Body of pancreas (tissue), 4 donors: ENCODE measurements at regions not wholly inside any gene's neighbourhood (a gene's known extent, or its start where the extent isn't known, plus 50 kb on each side); places are given as distances from the start of the nearest gene placed in this dataset.

Source experiments
- ATAC-seq: fragments of 150-250 bp; one replicate; pipeline ENCODE4 v1.9.1; 2016
- DNase-seq, 4 donors: peaks; one replicate each; pipeline ENCODE4 v3.0.0-alpha.2; 2019
- H3K27ac ChIP-seq, 4 donors: fragments of 200-600 bp; sonication (generic); 1 replicate in 3 of 4; 2 replicates in 1 of 4; pipeline versions ENCODE4 v1.5.1 to v1.6.1; 2016 to 2019; ENCODE audit warnings: mild to moderate bottlenecking in 1 of 4, mixed read lengths in 1 of 4, moderate library complexity in 1 of 4
- H3K27me3 ChIP-seq, 2 donors: fragments of 200-600 bp; sonication (generic); one replicate each; pipeline ENCODE4 v1.6.0; 2016; ENCODE audit warnings: mild to moderate bottlenecking in 1 of 2
- H3K36me3 ChIP-seq, 2 donors: fragments of 200-600 bp; sonication (generic); replicated peaks in 1 of 2; 2 replicates each; pipeline ENCODE4 v1.5.1; 2016; ENCODE audit warnings: low read depth in 2 of 2; ENCODE audit not compliant: insufficient read depth in 1 of 2
- H3K4me1 ChIP-seq: fragments of 200-600 bp; sonication (generic); one replicate; pipeline ENCODE4 v1.6.0; 2016
- H3K4me3 ChIP-seq, 2 donors: fragments of 200-600 bp; sonication (generic); 1 replicate in 1 of 2; 2 replicates in 1 of 2; pipeline ENCODE4 v1.5.1; 2016 to 2019
- H3K9me3 ChIP-seq, 3 donors: fragments of 200-600 bp; sonication (generic); 1 replicate in 2 of 3; 2 replicates in 1 of 3; pipeline ENCODE4 v1.5.1; 2016
- POLR2A ChIP-seq, 3 donors: fragments of 450-650 bp; IDR thresholded peaks; one replicate each; pipeline ENCODE4 v1.6.1; 2016; ENCODE audit warnings: antibody characterized with exemption in 3 of 3, mild to moderate bottlenecking in 2 of 3
- WGBS, 2 donors: methylation state at CpG; one replicate each; pipeline ENCODE4 v1.1.5; 2017; 5-methylcytosine and 5-hydroxymethylcytosine counted together
- intact Hi-C: fragments of 100-400 bp; cut with DNase I; formaldehyde crosslinking; loops from one replicate; pipeline ENCODE4 v1.15.1; 2023
- TF ChIP-seq, protein P1 (sequence below), 7 experiments: fragments of 450-650 bp in 4 of 7; fragments of 200-600 bp in 3 of 7; sonication (generic) in 3 of 7; IDR thresholded peaks; one replicate each; pipeline ENCODE4 v1.5.1; 2016 to 2019; ENCODE audit warnings: antibody characterized with exemption in 7 of 7

- Histone ChIP-seq H3K36me3 (no peaks in the 10 kb centered on the region), H3K27me3 (no peaks in the 10 kb centered on the region), H3K27ac (peak overlapping the region in 2 of 4 donors; percentile 97 to 99), H3K4me1 (peaks cover 53% of the 10 kb centered on the region), H3K4me3 (no peak overlapping the region), H3K9me3 (no peaks in the 10 kb centered on the region)
- DNase-seq, result no peak
- TF ChIP-seq POLR2A (IDR thresholded peaks at IDR 0.05), result no peak
- TF ChIP-seq, protein P1, sequence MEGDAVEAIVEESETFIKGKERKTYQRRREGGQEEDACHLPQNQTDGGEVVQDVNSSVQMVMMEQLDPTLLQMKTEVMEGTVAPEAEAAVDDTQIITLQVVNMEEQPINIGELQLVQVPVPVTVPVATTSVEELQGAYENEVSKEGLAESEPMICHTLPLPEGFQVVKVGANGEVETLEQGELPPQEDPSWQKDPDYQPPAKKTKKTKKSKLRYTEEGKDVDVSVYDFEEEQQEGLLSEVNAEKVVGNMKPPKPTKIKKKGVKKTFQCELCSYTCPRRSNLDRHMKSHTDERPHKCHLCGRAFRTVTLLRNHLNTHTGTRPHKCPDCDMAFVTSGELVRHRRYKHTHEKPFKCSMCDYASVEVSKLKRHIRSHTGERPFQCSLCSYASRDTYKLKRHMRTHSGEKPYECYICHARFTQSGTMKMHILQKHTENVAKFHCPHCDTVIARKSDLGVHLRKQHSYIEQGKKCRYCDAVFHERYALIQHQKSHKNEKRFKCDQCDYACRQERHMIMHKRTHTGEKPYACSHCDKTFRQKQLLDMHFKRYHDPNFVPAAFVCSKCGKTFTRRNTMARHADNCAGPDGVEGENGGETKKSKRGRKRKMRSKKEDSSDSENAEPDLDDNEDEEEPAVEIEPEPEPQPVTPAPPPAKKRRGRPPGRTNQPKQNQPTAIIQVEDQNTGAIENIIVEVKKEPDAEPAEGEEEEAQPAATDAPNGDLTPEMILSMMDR (IDR thresholded peaks at IDR 0.05), result no peak
- ATAC-seq, result no peak
- 70 to 72% methylated on average over 6 of the region's 6 CpGs for WGBS, 2 donors
- intact Hi-C loops, result no loop called here
Measured at GRCh38 chr20:50417484-50418235, 92.5 kb upstream of the PTPN1 start.

GRCh38 chr20:50418890-50419642 lies 91.1 kb upstream of the PTPN1 start:
- peaks cover 60% of the 10 kb centered on the region for H3K4me1 ChIP-seq
- DNase-seq, result peak in 2 of 4 donors; percentile 18 to 44
- H3K27ac ChIP-seq, result no peak overlapping the region
- intact Hi-C loops, result no loop called here
- TF ChIP-seq, protein P1 (IDR thresholded peaks at IDR 0.05), result no peak
- TF ChIP-seq POLR2A (IDR thresholded peaks at IDR 0.05), result no peak
- no peak overlapping the region for H3K4me3 ChIP-seq
- no peaks in the 10 kb centered on the region for H3K36me3 ChIP-seq
- no peaks in the 10 kb centered on the region for H3K27me3 ChIP-seq
- 79 to 90% methylated on average over 4 of the region's 4 CpGs for WGBS, 2 donors
- no peak for ATAC-seq
- H3K9me3 ChIP-seq, result no peaks in the 10 kb centered on the region

GRCh38 chr20:50420380-50420779 lies 89.8 kb upstream of the PTPN1 start:
- H3K36me3 ChIP-seq, result no peaks in the 10 kb centered on the region
- H3K4me1 ChIP-seq, result peaks cover 47% of the 10 kb centered on the region
- no peak for ATAC-seq
- WGBS, 2 donors, result 82 to 91% methylated on average over 7 of the region's 7 CpGs
- DNase-seq, result no peak
- no peak overlapping the region for H3K4me3 ChIP-seq
- H3K9me3 ChIP-seq, result no peaks in the 10 kb centered on the region
- H3K27me3 ChIP-seq, result no peaks in the 10 kb centered on the region
- TF ChIP-seq POLR2A (IDR thresholded peaks at IDR 0.05), result no peak
- TF ChIP-seq, protein P1 (IDR thresholded peaks at IDR 0.05), result no peak
- no peak overlapping the region for H3K27ac ChIP-seq
- intact Hi-C loops, result no loop called here

GRCh38 chr20:50421356-50422340 lies 88.5 kb upstream of the PTPN1 start:
- H3K9me3 ChIP-seq, result no peaks in the 10 kb centered on the region
- ATAC-seq (no peak), DNase-seq (no peak)
- H3K27me3 ChIP-seq, result no peaks in the 10 kb centered on the region
- TF ChIP-seq POLR2A (IDR thresholded peaks at IDR 0.05), result no peak
- TF ChIP-seq, protein P1 (IDR thresholded peaks at IDR 0.05), result no peak
- WGBS, 2 donors, result 83 to 88% methylated on average over 6 of the region's 6 CpGs
- H3K4me3 ChIP-seq, result no peak overlapping the region
- H3K27ac ChIP-seq, result peak overlapping the region in 3 of 4 donors; percentile 21 to 79 (median 52)
- H3K4me1 ChIP-seq, result peaks cover 35% of the 10 kb centered on the region
- no peaks in the 10 kb centered on the region for H3K36me3 ChIP-seq
- intact Hi-C loops, result no loop called here
